ENCODE measurements at regions not wholly inside any gene's neighbourhood (a gene's known extent, or its start where the extent isn't known, plus 50 kb on each side); places are given as distances from the start of the nearest gene placed in this dataset.

GRCh38 chr1:9422321-9422720 lies 116.9 kb upstream of the SLC25A33 start:
- TF ChIP-seq CTCF (IDR thresholded peaks at IDR 0.05): no peak
- no peak for TF ChIP-seq POLR2AphosphoS5 (IDR thresholded peaks at IDR 0.05; ENCODE audit: low read depth, low read length)
- TF ChIP-seq REST (IDR thresholded peaks at IDR 0.05; ENCODE audit: insufficient read depth in 1 of 2, low read depth in 2 of 2, low read length in 1 of 2): no peak
- no peak for TF ChIP-seq SIN3A (IDR thresholded peaks at IDR 0.05; ENCODE audit: borderline replicate concordance, insufficient read depth, low read depth, low read length)
